ENCODE measurements at regions not wholly inside any gene's neighbourhood (a gene's known extent, or its start where the extent isn't known, plus 50 kb on each side); places are given as distances from the start of the nearest gene placed in this dataset.

DNA sequence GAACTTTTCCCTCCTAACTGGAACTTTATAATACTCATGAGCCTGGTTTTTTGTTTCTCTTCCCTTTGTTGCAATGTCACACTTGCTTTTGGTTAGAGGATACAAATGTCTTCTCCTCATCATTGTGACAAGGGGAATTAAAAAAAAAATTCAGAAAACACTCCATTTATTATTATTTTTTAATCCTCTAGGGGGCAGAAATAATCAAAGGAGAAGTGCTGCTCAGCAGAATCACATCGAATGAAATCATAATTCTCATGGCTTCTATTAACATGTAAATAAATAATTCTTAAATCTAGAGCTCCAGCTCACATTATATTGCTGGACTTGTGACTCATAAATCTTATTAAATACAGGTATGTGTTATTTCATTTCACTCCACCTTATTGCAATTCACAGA, 273.8 kb downstream of the TRIB2 start:
- no peak for DNase-seq
- TF ChIP-seq CTCF (IDR thresholded peaks at IDR 0.05): peak in 1 of 3 experiments; percentile 51
- no peak for TF ChIP-seq POLR2A (IDR thresholded peaks at IDR 0.05)
- H3K27me3 ChIP-seq: no peaks in the 10 kb centered on the region
- H3K36me3 ChIP-seq (ENCODE audit: low read depth, missing control alignments): no peaks in the 10 kb centered on the region
- H3K27ac ChIP-seq: no peak overlapping the region
- H3K4me3 ChIP-seq: no peak overlapping the region
- H3K9me3 ChIP-seq: no peaks in the 10 kb centered on the region
- no peaks in the 10 kb centered on the region for H3K4me1 ChIP-seq
- intact Hi-C loops (cut with DNase I; ENCODE audit: low total_unique reads): no loop called here
- WGBS, 2 donors: 40 to 46% methylated on average over 1 of the region's 1 CpG

GRCh38 chr2:12998685-12999084, 281.9 kb downstream of the TRIB2 start:
- 83 to 94% methylated on average over 1 of the region's 1 CpG for WGBS, 2 donors
- intact Hi-C loops (cut with DNase I; ENCODE audit: low total_unique reads): no loop called here
- Histone ChIP-seq H3K27me3 (no peaks in the 10 kb centered on the region), H3K9me3 (no peaks in the 10 kb centered on the region), H3K36me3 (ENCODE audit: low read depth, missing control alignments) (no peaks in the 10 kb centered on the region), H3K27ac (no peak overlapping the region), H3K4me3 (no peak overlapping the region), H3K4me1 (no peaks in the 10 kb centered on the region)
- no peak for TF ChIP-seq POLR2A (IDR thresholded peaks at IDR 0.05)
- no peak for TF ChIP-seq CTCF (IDR thresholded peaks at IDR 0.05)
- DNase-seq: no peak

DNA sequence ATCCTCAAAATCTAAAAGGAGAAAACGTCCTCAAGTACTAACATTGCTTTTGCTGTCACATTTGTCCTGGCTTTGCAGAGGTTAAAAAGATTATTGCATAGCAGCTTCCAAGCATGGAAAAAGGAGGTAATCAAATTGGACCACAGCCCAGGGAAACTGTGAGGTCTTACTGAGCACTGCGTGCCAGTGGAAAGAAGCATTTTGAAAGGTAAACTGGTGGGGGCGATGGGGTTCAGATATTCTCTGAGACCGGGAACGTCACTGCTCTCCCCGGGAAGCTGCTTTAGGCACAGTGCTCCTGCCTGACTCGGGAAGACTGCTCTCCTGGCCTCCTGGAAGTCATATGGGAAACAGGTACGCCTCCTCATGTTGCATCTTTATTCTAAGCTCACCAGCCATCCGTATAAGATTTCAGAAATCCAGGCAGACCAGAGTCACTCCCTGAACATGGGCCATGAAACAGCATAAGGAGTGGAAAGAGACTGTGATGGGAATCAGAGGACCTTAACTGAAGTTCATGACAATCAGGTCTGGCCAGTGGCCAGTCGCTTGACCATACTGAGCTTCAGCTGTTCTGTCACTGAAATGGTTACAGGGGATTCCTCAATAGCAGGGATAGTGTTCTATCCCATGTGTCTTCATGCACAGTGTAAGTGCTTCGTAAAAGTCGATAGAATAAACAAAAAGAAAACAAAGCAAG, 284.1 kb downstream of the TRIB2 start:
- peak; percentile 27 for DNase-seq
- H3K27ac ChIP-seq: peak overlapping the region in 1 of 2 donors; percentile 21
- WGBS, 2 donors: 48 to 59% methylated on average over 12 of the region's 12 CpGs

DNA sequence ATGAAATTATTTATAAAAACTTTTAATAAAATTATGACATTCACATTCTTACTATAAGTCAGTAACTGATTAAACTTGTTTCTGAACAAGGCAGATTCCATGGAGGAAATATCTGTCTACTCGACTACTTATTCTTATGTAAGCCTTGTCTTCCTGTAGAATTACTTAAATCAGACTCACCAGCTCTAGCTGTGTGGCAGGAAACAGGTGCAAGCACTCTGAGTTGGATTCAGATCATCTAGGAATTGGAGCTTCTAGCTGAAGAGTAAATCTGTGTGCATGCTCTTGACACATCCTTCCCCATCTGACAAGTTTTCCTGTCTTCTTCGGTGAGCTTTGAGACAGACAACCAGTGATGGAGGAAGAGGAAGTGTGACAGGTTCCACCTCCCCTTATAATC, 284.7 kb downstream of the TRIB2 start:
- no peaks in the 10 kb centered on the region for H3K9me3 ChIP-seq
- WGBS, 2 donors: 64 to 68% methylated on average over 2 of the region's 2 CpGs
- intact Hi-C loops (cut with DNase I; ENCODE audit: low total_unique reads): loop anchor here (10.0 kb wide), 1 partner anchor 277 kb away; no protein-coding TSS in a partner anchor
- no peak overlapping the region for H3K27ac ChIP-seq
- H3K36me3 ChIP-seq (ENCODE audit: low read depth, missing control alignments): no peaks in the 10 kb centered on the region
- no peaks in the 10 kb centered on the region for H3K27me3 ChIP-seq
- TF ChIP-seq POLR2A (IDR thresholded peaks at IDR 0.05) (no peak), CTCF (IDR thresholded peaks at IDR 0.05) (no peak)
- peaks cover 6% of the 10 kb centered on the region for H3K4me1 ChIP-seq
- no peak for DNase-seq
- no peak overlapping the region for H3K4me3 ChIP-seq

More for the DNA sequence above, 284.1 kb downstream of the TRIB2 start:
- no peaks in the 10 kb centered on the region for H3K9me3 ChIP-seq
- TF ChIP-seq CTCF (IDR thresholded peaks at IDR 0.05) (no peak), POLR2A (IDR thresholded peaks at IDR 0.05) (no peak)
- intact Hi-C loops (cut with DNase I; ENCODE audit: low total_unique reads): loop anchor here (10.0 kb wide), 1 partner anchor 276 kb away; no protein-coding TSS in a partner anchor
- H3K27me3 ChIP-seq: no peaks in the 10 kb centered on the region
- peaks cover 3% of the 10 kb centered on the region for H3K4me1 ChIP-seq
- H3K4me3 ChIP-seq: no peak overlapping the region
- H3K36me3 ChIP-seq (ENCODE audit: low read depth, missing control alignments): no peaks in the 10 kb centered on the region

Measured in testis (tissue), 2 donors.